MCF 10A (cell line): ENCODE measurements at regions not wholly inside any gene's neighbourhood (a gene's known extent, or its start where the extent isn't known, plus 50 kb on each side); places are given as distances from the start of the nearest gene placed in this dataset.

Experiments
- BruUV-seq: library from RNA; stranded (reverse); fragments of 400-500 nt; replicated peaks from 2 replicates; lab custom pipeline; 2021; lab: Mats Ljungman, UMichigan
- CTCF ChIA-PET: fragments of 300-600 bp; sonication (Branson Sonifier 250); formaldehyde crosslinking; extraction: SDS; loops from one replicate; lab custom pipeline; 2021; ENCODE audit warnings: antibody characterized with exemption, inconsistent platforms; lab: Yijun Ruan, JAX
- POLR2A ChIA-PET: fragments of 300-600, 350-650 bp; sonication (Branson Sonifier 250); formaldehyde crosslinking; extraction: SDS; loops from one replicate; lab custom pipeline; 2020; ENCODE audit warnings: antibody characterized with exemption, inconsistent platforms; lab: Yijun Ruan, JAX
- DNase-seq: peaks from one replicate; pipeline ENCODE4 v3.0.0-alpha.2; 2018; ENCODE audit not compliant: unreplicated experiment
- H3K27ac Mint-ChIP-seq: one replicate; pipeline ENCODE4 v1.8.0; 2022; ENCODE audit warnings: mild to moderate bottlenecking, low read depth, mixed read lengths; ENCODE audit not compliant: unreplicated experiment
- H3K27me3 Mint-ChIP-seq: one replicate; pipeline ENCODE4 v1.8.0; 2022; ENCODE audit warnings: mixed read lengths; ENCODE audit not compliant: insufficient read depth, unreplicated experiment
- H3K36me3 Mint-ChIP-seq: one replicate; pipeline ENCODE4 v1.8.0; 2022; ENCODE audit warnings: mild to moderate bottlenecking, moderate library complexity, mixed read lengths; ENCODE audit not compliant: insufficient read depth, unreplicated experiment
- H3K4me1 Mint-ChIP-seq: one replicate; pipeline ENCODE4 v1.8.0; 2022; ENCODE audit warnings: mixed read lengths; ENCODE audit not compliant: insufficient read depth, unreplicated experiment
- H3K4me3 Mint-ChIP-seq: one replicate; pipeline ENCODE4 v1.8.0; 2022; ENCODE audit warnings: mild to moderate bottlenecking, moderate library complexity, mixed read lengths; ENCODE audit not compliant: unreplicated experiment
- H3K9me3 Mint-ChIP-seq: one replicate; pipeline ENCODE4 v1.8.0; 2022; ENCODE audit warnings: mixed read lengths; ENCODE audit not compliant: unreplicated experiment
- intact Hi-C: fragments of 100-400 bp; cut with micrococcal nuclease; formaldehyde crosslinking; loops from 2 replicates; pipeline ENCODE4 v1.14.1; 2022
- TF ChIP-seq, protein P1 (sequence below): fragments of 200-600 bp; IDR thresholded peaks from one replicate; pipeline ENCODE4 v1.8.0; 2022; ENCODE audit warnings: antibody characterized with exemption, mild to moderate bottlenecking; ENCODE audit not compliant: unreplicated experiment

DNA sequence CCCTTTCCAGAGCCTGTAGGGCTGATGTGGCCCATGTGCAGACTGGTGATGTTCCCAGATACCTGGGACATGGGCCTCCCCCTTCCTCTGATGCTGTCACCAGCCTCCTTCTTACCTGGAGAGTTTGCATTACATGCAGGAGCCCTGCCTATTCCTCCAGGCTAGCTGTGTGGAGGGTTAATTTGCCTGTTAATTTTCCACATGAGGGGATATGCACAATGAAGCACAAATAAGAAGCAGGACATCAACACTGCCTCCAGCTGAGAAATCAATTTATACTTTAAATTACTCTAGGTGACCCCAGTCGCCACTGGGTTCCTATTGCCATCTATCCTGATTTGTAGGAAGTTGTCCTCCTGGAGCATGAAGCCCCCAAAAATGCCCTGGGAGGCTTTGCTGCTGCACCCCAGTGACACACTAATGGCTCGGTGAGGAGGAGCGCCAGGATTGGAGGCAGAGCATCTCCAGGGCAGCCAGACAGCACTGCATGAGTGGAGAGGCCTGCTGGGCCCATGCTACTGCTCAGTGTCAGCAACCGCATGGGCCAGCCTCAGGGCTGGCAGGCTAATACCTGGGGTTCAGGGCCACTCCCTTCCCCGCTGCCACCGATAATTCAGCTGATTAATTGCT, 101.6 kb upstream of the USP47 start:
- no peak overlapping the region for H3K4me3 Mint-ChIP-seq
- no peak for DNase-seq
- peaks cover 6% of the 10 kb centered on the region for H3K36me3 Mint-ChIP-seq
- no peaks in the 10 kb centered on the region for H3K4me1 Mint-ChIP-seq
- no peaks in the 10 kb centered on the region for H3K9me3 Mint-ChIP-seq
- no TSS peak for BruUV-seq
- TF ChIP-seq, protein P1, sequence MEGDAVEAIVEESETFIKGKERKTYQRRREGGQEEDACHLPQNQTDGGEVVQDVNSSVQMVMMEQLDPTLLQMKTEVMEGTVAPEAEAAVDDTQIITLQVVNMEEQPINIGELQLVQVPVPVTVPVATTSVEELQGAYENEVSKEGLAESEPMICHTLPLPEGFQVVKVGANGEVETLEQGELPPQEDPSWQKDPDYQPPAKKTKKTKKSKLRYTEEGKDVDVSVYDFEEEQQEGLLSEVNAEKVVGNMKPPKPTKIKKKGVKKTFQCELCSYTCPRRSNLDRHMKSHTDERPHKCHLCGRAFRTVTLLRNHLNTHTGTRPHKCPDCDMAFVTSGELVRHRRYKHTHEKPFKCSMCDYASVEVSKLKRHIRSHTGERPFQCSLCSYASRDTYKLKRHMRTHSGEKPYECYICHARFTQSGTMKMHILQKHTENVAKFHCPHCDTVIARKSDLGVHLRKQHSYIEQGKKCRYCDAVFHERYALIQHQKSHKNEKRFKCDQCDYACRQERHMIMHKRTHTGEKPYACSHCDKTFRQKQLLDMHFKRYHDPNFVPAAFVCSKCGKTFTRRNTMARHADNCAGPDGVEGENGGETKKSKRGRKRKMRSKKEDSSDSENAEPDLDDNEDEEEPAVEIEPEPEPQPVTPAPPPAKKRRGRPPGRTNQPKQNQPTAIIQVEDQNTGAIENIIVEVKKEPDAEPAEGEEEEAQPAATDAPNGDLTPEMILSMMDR = no peak
- H3K27me3 Mint-ChIP-seq = no peaks in the 10 kb centered on the region
- POLR2A ChIA-PET = interaction anchor here (0.6 kb wide), 1 partner anchor 11 kb away, joined by 3 read pairs; no protein-coding TSS in a partner anchor
- CTCF ChIA-PET = interaction anchor here (0.6 kb wide), 2 partner anchors 42 to 271 kb away, joined by 3 read pairs; no protein-coding TSS in a partner anchor
- no peak overlapping the region for H3K27ac Mint-ChIP-seq
- intact Hi-C loops = no loop called here

DNA sequence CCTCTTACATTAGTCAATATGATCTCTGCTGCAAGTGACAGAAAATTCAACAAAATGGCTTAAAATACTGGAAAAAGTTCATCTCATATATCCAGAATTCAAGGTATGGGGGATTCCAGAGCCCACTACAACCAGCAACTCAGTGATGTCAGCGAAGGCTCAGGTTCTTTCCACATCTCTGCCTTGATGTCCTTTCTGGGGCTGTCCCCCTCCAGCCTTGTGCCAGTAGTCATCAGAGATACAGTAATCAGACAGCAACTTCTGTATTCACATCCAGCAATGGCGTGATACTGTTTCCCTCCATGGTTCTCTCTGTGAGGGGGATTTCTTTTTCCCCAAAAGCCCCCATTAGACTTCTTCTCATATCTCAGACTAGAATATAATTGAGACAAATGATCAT, 103.4 kb upstream of the USP47 start:
- TF ChIP-seq, protein P1 = no peak
- CTCF ChIA-PET = no interaction called here
- no peak overlapping the region for H3K27ac Mint-ChIP-seq
- DNase-seq = no peak
- no peaks in the 10 kb centered on the region for H3K9me3 Mint-ChIP-seq
- no peak overlapping the region for H3K4me3 Mint-ChIP-seq
- POLR2A ChIA-PET = interaction anchor here (0.6 to 0.9 kb wide), 2 partner anchors 14 to 22 kb away, joined by 3 read pairs; no protein-coding TSS in a partner anchor
- H3K27me3 Mint-ChIP-seq = no peaks in the 10 kb centered on the region
- BruUV-seq = no TSS peak
- intact Hi-C loops = no loop called here
- H3K4me1 Mint-ChIP-seq = no peaks in the 10 kb centered on the region
- H3K36me3 Mint-ChIP-seq = peaks cover 6% of the 10 kb centered on the region

DNA sequence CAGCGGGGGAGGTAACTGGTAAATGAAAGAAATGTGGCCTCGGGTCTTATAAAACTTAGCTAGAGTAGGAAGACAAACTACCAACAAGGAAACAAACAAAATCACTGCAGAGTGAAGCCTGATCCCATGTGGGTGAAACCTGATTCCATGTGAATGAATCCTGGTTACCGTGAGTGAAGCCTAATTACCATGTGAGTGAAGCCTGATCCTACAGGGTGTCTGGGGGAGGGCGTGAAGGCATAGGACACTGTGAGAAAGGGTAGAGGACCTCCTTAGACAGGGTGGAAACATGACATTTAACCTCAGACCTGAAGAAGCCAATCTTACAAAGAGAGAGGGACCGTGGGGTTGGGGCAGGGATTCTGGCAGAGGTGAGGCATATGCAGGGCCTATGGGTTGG, 106.2 kb upstream of the USP47 start:
- intact Hi-C loops = no loop called here
- TF ChIP-seq, protein P1 = no peak
- POLR2A ChIA-PET = interaction anchor here (0.6 to 1.7 kb wide), 2 partner anchors 18 to 42 kb away, joined by 3 to 6 read pairs; no protein-coding TSS in a partner anchor

DNA sequence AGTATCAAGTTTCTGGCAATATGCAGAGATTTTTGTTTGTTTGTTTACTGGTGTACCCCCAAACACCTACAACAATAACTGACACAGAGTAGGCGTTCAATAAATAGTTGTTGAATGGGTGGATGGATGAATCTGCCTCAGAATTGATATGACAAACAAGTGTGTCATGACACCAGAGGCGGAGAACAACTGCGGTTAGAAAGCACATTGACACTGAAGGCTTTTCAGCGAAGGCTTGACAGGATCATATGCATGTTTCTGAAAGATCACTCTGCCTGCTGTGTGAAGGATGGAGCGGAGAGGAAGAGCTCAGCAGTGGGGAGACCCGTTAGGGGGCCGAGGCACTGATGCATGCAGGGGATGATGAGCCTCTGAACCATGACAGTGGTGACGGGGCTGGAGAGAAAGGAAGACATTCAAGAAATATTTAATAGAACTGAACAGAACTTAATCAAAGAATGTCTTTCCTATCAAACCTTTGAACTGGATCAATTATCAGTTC, 108.5 kb upstream of the USP47 start:
- TF ChIP-seq, protein P1 = no peak
- no peak overlapping the region for H3K27ac Mint-ChIP-seq
- POLR2A ChIA-PET = no interaction called here
- no peaks in the 10 kb centered on the region for H3K9me3 Mint-ChIP-seq
- DNase-seq = no peak
- no TSS peak for BruUV-seq
- H3K36me3 Mint-ChIP-seq = no peaks in the 10 kb centered on the region
- H3K4me3 Mint-ChIP-seq = no peak overlapping the region
- H3K27me3 Mint-ChIP-seq = no peaks in the 10 kb centered on the region
- CTCF ChIA-PET = no interaction called here
- intact Hi-C loops = no loop called here
- peaks cover 17% of the 10 kb centered on the region for H3K4me1 Mint-ChIP-seq

More for the DNA sequence above, 106.2 kb upstream of the USP47 start:
- no TSS peak for BruUV-seq
- CTCF ChIA-PET = no interaction called here
- peaks cover 6% of the 10 kb centered on the region for H3K36me3 Mint-ChIP-seq
- H3K4me1 Mint-ChIP-seq = peaks cover 15% of the 10 kb centered on the region
- no peak overlapping the region for H3K27ac Mint-ChIP-seq
- no peaks in the 10 kb centered on the region for H3K9me3 Mint-ChIP-seq
- DNase-seq = no peak
- H3K27me3 Mint-ChIP-seq = no peaks in the 10 kb centered on the region
- H3K4me3 Mint-ChIP-seq = no peak overlapping the region
